Tibial nerve (tissue), 4 donors: ENCODE measurements at regions not wholly inside any gene's neighbourhood (a gene's known extent, or its start where the extent isn't known, plus 50 kb on each side); places are given as distances from the start of the nearest gene placed in this dataset.

Source experiments
- EP300 ChIP-seq, 2 donors: sonication (generic); formaldehyde crosslinking; IDR thresholded peaks; one replicate each; pipeline ENCODE4 v1.6.1; 2017; ENCODE audit warnings: antibody characterized with exemption in 2 of 2, mild to moderate bottlenecking in 1 of 2
- POLR2A ChIP-seq, 2 donors: fragments of 450-650 bp; IDR thresholded peaks; one replicate each; pipeline ENCODE4 v1.6.1; 2017; ENCODE audit warnings: antibody characterized with exemption in 2 of 2, mild to moderate bottlenecking in 2 of 2, moderate library complexity in 2 of 2
- TF ChIP-seq, protein P1 (sequence below), 5 experiments: fragments of 200-600 bp in 3 of 5; fragments of 450-650 bp in 2 of 5; sonication (generic) in 3 of 5; IDR thresholded peaks; one replicate each; pipeline ENCODE4 v1.5.1; 2016 to 2019; ENCODE audit warnings: antibody characterized with exemption in 5 of 5, mild to moderate bottlenecking in 3 of 5, moderate library complexity in 2 of 5

DNA sequence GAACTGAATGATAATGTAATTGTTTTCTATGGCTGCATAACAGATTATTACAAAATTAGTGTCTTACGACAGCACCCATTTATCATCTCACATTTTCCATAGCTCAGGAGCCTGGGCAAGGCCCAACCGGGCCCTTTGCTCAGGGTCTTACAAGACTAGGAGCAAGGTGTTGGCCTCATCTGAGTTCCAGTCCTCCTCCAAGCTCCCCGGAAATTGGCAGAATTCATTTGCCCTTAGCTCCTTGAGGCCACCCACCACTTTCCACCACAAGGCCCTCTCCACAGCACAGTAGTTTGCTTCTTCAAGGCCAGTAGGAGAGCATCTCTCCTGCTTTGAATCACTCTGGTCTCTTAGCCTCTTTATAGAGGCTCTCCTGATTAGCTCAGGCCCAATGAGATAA lies 89.2 kb upstream of the SALL3 start:
- TF ChIP-seq, protein P1, sequence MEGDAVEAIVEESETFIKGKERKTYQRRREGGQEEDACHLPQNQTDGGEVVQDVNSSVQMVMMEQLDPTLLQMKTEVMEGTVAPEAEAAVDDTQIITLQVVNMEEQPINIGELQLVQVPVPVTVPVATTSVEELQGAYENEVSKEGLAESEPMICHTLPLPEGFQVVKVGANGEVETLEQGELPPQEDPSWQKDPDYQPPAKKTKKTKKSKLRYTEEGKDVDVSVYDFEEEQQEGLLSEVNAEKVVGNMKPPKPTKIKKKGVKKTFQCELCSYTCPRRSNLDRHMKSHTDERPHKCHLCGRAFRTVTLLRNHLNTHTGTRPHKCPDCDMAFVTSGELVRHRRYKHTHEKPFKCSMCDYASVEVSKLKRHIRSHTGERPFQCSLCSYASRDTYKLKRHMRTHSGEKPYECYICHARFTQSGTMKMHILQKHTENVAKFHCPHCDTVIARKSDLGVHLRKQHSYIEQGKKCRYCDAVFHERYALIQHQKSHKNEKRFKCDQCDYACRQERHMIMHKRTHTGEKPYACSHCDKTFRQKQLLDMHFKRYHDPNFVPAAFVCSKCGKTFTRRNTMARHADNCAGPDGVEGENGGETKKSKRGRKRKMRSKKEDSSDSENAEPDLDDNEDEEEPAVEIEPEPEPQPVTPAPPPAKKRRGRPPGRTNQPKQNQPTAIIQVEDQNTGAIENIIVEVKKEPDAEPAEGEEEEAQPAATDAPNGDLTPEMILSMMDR (IDR thresholded peaks at IDR 0.05), result no peak
- no peak for TF ChIP-seq POLR2A (IDR thresholded peaks at IDR 0.05)
- TF ChIP-seq EP300 (IDR thresholded peaks at IDR 0.05), result no peak
